ENCODE measurements at regions not wholly inside any gene's neighbourhood (a gene's known extent, or its start where the extent isn't known, plus 50 kb on each side); places are given as distances from the start of the nearest gene placed in this dataset.

GRCh38 chr16:54402873-54403272 is 116.3 kb upstream of the IRX3 start:
- no peak for DNase-seq
- Mint-ChIP-seq H3K4me1 (no peaks in the 10 kb centered on the region), H3K9me3 (no peaks in the 10 kb centered on the region), H3K36me3 (ENCODE audit: low read depth) (no peaks in the 10 kb centered on the region), H3K4me3 (no peak overlapping the region), H3K27me3 (peaks cover 2% of the 10 kb centered on the region), H3K27ac (no peak overlapping the region)
- POLR2A ChIA-PET: no interaction called here
- no peak for TF ChIP-seq CTCF (IDR thresholded peaks at IDR 0.05)
- intact Hi-C loops (cut with micrococcal nuclease): no loop called here
- CTCF ChIA-PET: no interaction called here
- ATAC-seq (ENCODE audit: low read depth): no peak

GRCh38 chr16:54402270-54402669 is 115.7 kb upstream of the IRX3 start:
- H3K4me1 Mint-ChIP-seq: no peaks in the 10 kb centered on the region
- H3K9me3 Mint-ChIP-seq: no peaks in the 10 kb centered on the region
- H3K27me3 Mint-ChIP-seq: peaks cover 2% of the 10 kb centered on the region
- H3K4me3 Mint-ChIP-seq: no peak overlapping the region
- no peak for DNase-seq
- no peak for TF ChIP-seq CTCF (IDR thresholded peaks at IDR 0.05)
- intact Hi-C loops (cut with micrococcal nuclease): no loop called here
- no peak overlapping the region for H3K27ac Mint-ChIP-seq
- POLR2A ChIA-PET: no interaction called here
- no peaks in the 10 kb centered on the region for H3K36me3 Mint-ChIP-seq (ENCODE audit: low read depth)
- CTCF ChIA-PET: no interaction called here
- ATAC-seq (ENCODE audit: low read depth): no peak

GRCh38 chr16:54400261-54400660 is 113.7 kb upstream of the IRX3 start:
- Mint-ChIP-seq H3K27ac (no peak overlapping the region), H3K4me1 (no peaks in the 10 kb centered on the region), H3K4me3 (no peak overlapping the region), H3K27me3 (peaks cover 4% of the 10 kb centered on the region), H3K9me3 (no peaks in the 10 kb centered on the region), H3K36me3 (ENCODE audit: low read depth) (no peaks in the 10 kb centered on the region)
- DNase-seq (no peak), ATAC-seq (ENCODE audit: low read depth) (no peak)
- ChIA-PET POLR2A (no interaction called here), CTCF (no interaction called here)
- intact Hi-C loops (cut with micrococcal nuclease): no loop called here
- no peak for TF ChIP-seq CTCF (IDR thresholded peaks at IDR 0.05)

- POLR2A ChIA-PET: no interaction called here
- H3K27ac Mint-ChIP-seq: no peak overlapping the region
- DNase-seq: no peak
- no peaks in the 10 kb centered on the region for H3K9me3 Mint-ChIP-seq
- no peak for ATAC-seq (ENCODE audit: low read depth)
- H3K4me3 Mint-ChIP-seq: no peak overlapping the region
- TF ChIP-seq CTCF (IDR thresholded peaks at IDR 0.05): no peak
- peaks cover 4% of the 10 kb centered on the region for H3K27me3 Mint-ChIP-seq
- H3K4me1 Mint-ChIP-seq: no peaks in the 10 kb centered on the region
- CTCF ChIA-PET: no interaction called here
- intact Hi-C loops (cut with micrococcal nuclease): no loop called here
- H3K36me3 Mint-ChIP-seq (ENCODE audit: low read depth): no peaks in the 10 kb centered on the region
These were observed 112.4 kb upstream of the IRX3 start for GRCh38 chr16:54398986-54399385.

- intact Hi-C loops (cut with micrococcal nuclease): no loop called here
- H3K9me3 Mint-ChIP-seq: no peaks in the 10 kb centered on the region
These were observed 111.3 kb upstream of the IRX3 start for GRCh38 chr16:54397838-54398237.

More at GRCh38 chr16:54397838-54398237, 111.3 kb upstream of the IRX3 start:
- no peak overlapping the region for H3K4me3 Mint-ChIP-seq
- TF ChIP-seq CTCF (IDR thresholded peaks at IDR 0.05): no peak
- DNase-seq (no peak), ATAC-seq (ENCODE audit: low read depth) (no peak)
- no peak overlapping the region for H3K27ac Mint-ChIP-seq
- POLR2A ChIA-PET: no interaction called here
- no peaks in the 10 kb centered on the region for H3K4me1 Mint-ChIP-seq
- CTCF ChIA-PET: no interaction called here
- peaks cover 4% of the 10 kb centered on the region for H3K27me3 Mint-ChIP-seq
- no peaks in the 10 kb centered on the region for H3K36me3 Mint-ChIP-seq (ENCODE audit: low read depth)

Data from activated B cell treated with CpG ODN at 0.5 μM for 24 hours (primary cell).